IPS DF 6.9 (cell line): ENCODE measurements at regions not wholly inside any gene's neighbourhood (a gene's known extent, or its start where the extent isn't known, plus 50 kb on each side); places are given as distances from the start of the nearest gene placed in this dataset.

Experiments
- DNase-seq: peaks from one replicate; pipeline ENCODE4 v3.0.0-alpha.2; 2013; ENCODE audit warnings: low read depth, low spot score
- H3K27ac ChIP-seq: one replicate; pipeline ENCODE4 v1.5.1; 2013; ENCODE audit warnings: low read length, control low read depth
- H3K27me3 ChIP-seq: 2 replicates; pipeline ENCODE4 v1.6.1; 2013; ENCODE audit warnings: mild to moderate bottlenecking, low read length; ENCODE audit not compliant: control insufficient read depth, insufficient read depth
- H3K36me3 ChIP-seq: 2 replicates; pipeline ENCODE4 v1.6.1; 2013; ENCODE audit warnings: low read length; ENCODE audit not compliant: control insufficient read depth, insufficient read depth
- H3K4me1 ChIP-seq: 2 replicates; pipeline ENCODE4 v1.6.1; 2013; ENCODE audit warnings: low read length; ENCODE audit not compliant: control insufficient read depth, insufficient read depth
- H3K4me3 ChIP-seq: 2 replicates; pipeline ENCODE4 v1.5.1; 2013; ENCODE audit warnings: mild to moderate bottlenecking, low read length
- H3K9me3 ChIP-seq: 2 replicates; pipeline ENCODE4 v1.6.1; 2013; ENCODE audit warnings: low read length, inconsistent platforms; ENCODE audit not compliant: control insufficient read depth, insufficient read depth
- WGBS: extraction: QIAGEN DNeasy Blood & Tissue Kit; methylation state at CpG from one replicate; pipeline ENCODE4 v1.1.7; 2013; ENCODE audit warnings: mixed read lengths, missing lambda C conversion rate; ENCODE audit not compliant: insufficient read length, insufficient coverage; 5-methylcytosine and 5-hydroxymethylcytosine counted together

GRCh38 chr21:28719723-28720122, 273.0 kb downstream of the LTN1 start:
- Histone ChIP-seq H3K27me3 (no peaks in the 10 kb centered on the region), H3K4me1 (no peaks in the 10 kb centered on the region), H3K4me3 (no peak overlapping the region), H3K36me3 (no peaks in the 10 kb centered on the region), H3K9me3 (no peaks in the 10 kb centered on the region), H3K27ac (no peak overlapping the region)
- DNase-seq = no peak
- no CpG with 5 or more reads among the region's 3 CpGs for WGBS

DNA sequence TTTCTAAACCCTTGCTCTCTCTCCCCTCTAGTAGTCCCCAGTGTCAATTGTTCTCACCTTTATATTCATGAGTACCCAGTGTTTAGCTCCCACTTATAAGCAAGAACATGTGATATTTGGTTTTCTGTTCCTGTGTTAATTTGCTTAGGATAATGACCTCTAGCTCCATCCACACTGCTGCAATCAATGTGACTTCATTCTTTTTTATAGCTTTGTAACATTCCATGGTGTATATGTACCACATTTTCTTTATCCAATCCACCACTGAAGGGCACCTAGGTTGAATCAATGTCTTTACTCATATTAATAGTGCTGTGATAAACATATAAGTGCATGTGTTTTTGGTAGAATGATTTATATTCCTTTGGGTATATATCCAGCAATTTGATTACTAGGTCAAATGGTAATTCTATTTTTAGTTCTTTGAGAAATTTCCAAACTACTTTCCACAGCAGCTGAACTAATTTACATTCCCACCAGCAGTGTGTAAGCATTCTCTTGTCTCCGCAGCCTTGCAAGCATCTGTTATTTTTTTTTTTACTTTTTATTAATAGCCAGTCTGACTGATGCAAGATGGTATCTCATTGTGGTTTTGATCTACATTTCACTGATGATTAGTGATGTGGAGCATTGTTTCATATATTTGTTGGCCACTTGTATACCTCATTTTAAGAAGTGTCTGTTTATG, 277.8 kb downstream of the LTN1 start:
- H3K4me1 ChIP-seq = no peaks in the 10 kb centered on the region
- H3K4me3 ChIP-seq = no peak overlapping the region
- no CpG with 5 or more reads among the region's 1 CpG for WGBS
- H3K27ac ChIP-seq = no peak overlapping the region
- no peak for DNase-seq
- no peaks in the 10 kb centered on the region for H3K36me3 ChIP-seq
- no peaks in the 10 kb centered on the region for H3K27me3 ChIP-seq
- H3K9me3 ChIP-seq = no peaks in the 10 kb centered on the region

DNA sequence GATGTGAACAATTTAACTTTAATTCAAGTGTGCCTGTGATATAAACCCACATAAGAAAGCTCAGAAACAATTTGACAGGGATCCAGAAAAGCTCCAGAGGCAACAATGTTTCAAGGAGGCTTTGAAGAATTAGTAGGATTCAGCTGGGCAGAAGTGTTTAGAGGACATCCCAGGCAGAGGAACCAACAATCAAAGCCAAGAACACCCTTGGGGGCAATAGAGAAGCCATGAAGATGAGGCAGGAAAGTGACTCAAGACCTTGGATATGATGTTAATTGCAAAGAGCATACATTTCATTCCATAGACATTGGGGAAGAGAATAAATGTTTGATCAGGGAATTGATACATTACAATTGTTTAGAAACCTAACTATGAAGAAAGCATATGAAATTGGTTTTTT, 280.3 kb downstream of the LTN1 start:
- H3K36me3 ChIP-seq = no peaks in the 10 kb centered on the region

GRCh38 chr21:28705616-28706015, 287.1 kb downstream of the LTN1 start:
- no peaks in the 10 kb centered on the region for H3K4me1 ChIP-seq
- H3K27me3 ChIP-seq = no peaks in the 10 kb centered on the region
- no peaks in the 10 kb centered on the region for H3K9me3 ChIP-seq
- H3K27ac ChIP-seq = no peak overlapping the region
- H3K36me3 ChIP-seq = no peaks in the 10 kb centered on the region
- WGBS = no CpG with 5 or more reads among the region's 4 CpGs
- no peak for DNase-seq
- H3K4me3 ChIP-seq = no peak overlapping the region

More for the DNA sequence above, 280.3 kb downstream of the LTN1 start:
- H3K27me3 ChIP-seq = no peaks in the 10 kb centered on the region
- no peak for DNase-seq
- H3K4me1 ChIP-seq = no peaks in the 10 kb centered on the region
- H3K27ac ChIP-seq = no peak overlapping the region
- H3K4me3 ChIP-seq = no peak overlapping the region
- H3K9me3 ChIP-seq = no peaks in the 10 kb centered on the region

GRCh38 chr21:28704746-28705145, 287.9 kb downstream of the LTN1 start:
- no peak overlapping the region for H3K4me3 ChIP-seq
- H3K27me3 ChIP-seq = no peaks in the 10 kb centered on the region
- no peaks in the 10 kb centered on the region for H3K36me3 ChIP-seq
- H3K9me3 ChIP-seq = no peaks in the 10 kb centered on the region
- H3K27ac ChIP-seq = no peak overlapping the region
- WGBS = no CpG with 5 or more reads among the region's 5 CpGs
- DNase-seq = no peak
- H3K4me1 ChIP-seq = no peaks in the 10 kb centered on the region

DNA sequence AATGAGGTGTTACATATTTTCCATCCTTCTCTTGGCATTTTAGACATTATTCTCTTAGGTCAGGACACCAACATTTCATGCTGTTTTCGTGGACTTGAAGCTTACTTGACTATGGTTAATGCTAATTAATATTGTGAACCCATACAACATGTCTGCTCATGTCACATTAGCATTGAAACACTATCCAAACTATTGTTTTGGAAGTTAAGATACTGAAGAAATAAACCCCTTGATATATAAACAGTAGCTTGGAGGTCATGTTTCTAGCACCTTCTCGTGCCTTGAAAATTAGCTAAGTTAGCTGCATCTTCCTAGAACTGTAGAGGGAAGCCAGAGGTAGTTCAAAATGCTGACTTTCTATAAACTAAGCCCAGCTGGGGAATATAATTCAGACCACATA, 288.8 kb downstream of the LTN1 start:
- no peaks in the 10 kb centered on the region for H3K27me3 ChIP-seq
- H3K9me3 ChIP-seq = no peaks in the 10 kb centered on the region
- H3K4me1 ChIP-seq = no peaks in the 10 kb centered on the region
- H3K4me3 ChIP-seq = no peak overlapping the region
- no peak for DNase-seq
- H3K27ac ChIP-seq = no peak overlapping the region
- no CpG with 5 or more reads among the region's 2 CpGs for WGBS
- H3K36me3 ChIP-seq = no peaks in the 10 kb centered on the region

- Histone ChIP-seq H3K4me1 (no peaks in the 10 kb centered on the region), H3K4me3 (no peak overlapping the region), H3K9me3 (no peaks in the 10 kb centered on the region), H3K27me3 (no peaks in the 10 kb centered on the region), H3K36me3 (no peaks in the 10 kb centered on the region), H3K27ac (no peak overlapping the region)
- 100% methylated on average over 1 of the region's 3 CpGs for WGBS
- DNase-seq = no peak
Measured at GRCh38 chr21:28699596-28700259, 292.9 kb downstream of the LTN1 start.

- no peak overlapping the region for H3K4me3 ChIP-seq
- H3K9me3 ChIP-seq = no peaks in the 10 kb centered on the region
- no peak for DNase-seq
- H3K27ac ChIP-seq = no peak overlapping the region
- no peaks in the 10 kb centered on the region for H3K27me3 ChIP-seq
- no peaks in the 10 kb centered on the region for H3K36me3 ChIP-seq
- no CpG with 5 or more reads among the region's 1 CpG for WGBS
- H3K4me1 ChIP-seq = no peaks in the 10 kb centered on the region
Measured at GRCh38 chr21:28699186-28699585, 293.5 kb downstream of the LTN1 start.

DNA sequence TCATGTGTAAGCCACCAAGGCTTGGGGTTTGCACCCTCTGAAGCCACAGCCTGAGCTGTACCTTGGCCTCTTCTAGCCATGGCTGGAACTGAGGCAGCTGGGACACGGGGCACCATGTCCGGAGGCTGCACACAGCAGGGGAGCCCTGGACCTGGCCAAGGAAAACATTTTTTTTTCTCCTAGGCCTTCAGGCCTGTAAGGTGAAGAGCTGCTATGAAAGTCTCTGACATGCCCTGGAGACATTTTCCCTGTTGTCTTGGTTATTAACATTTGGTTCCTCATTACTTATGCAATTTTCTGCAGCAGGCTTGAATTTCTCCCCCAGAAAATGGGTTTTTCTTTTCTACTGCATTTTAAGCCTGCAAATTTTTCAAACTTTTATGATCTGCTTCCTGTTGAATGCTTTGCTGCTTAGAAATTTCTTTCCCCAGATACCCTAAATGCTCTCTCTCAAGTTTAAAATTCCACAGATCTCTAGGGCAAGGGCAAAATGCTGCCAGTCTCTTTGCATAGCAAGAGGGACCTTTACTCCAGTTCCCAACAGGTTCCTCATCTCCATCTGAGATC, 295.8 kb downstream of the LTN1 start:
- Histone ChIP-seq H3K4me3 (no peak overlapping the region), H3K27ac (no peak overlapping the region), H3K9me3 (no peaks in the 10 kb centered on the region), H3K4me1 (no peaks in the 10 kb centered on the region), H3K27me3 (no peaks in the 10 kb centered on the region), H3K36me3 (no peaks in the 10 kb centered on the region)
- WGBS = no CpG with 5 or more reads among the region's 2 CpGs
- no peak for DNase-seq

GRCh38 chr21:28693476-28693875, 299.2 kb downstream of the LTN1 start:
- no peaks in the 10 kb centered on the region for H3K4me1 ChIP-seq
- H3K27me3 ChIP-seq = no peaks in the 10 kb centered on the region
- H3K4me3 ChIP-seq = no peak overlapping the region
- H3K9me3 ChIP-seq = no peaks in the 10 kb centered on the region
- H3K36me3 ChIP-seq = no peaks in the 10 kb centered on the region
- no peak overlapping the region for H3K27ac ChIP-seq
- WGBS = no CpG with 5 or more reads among the region's 2 CpGs
- no peak for DNase-seq

DNA sequence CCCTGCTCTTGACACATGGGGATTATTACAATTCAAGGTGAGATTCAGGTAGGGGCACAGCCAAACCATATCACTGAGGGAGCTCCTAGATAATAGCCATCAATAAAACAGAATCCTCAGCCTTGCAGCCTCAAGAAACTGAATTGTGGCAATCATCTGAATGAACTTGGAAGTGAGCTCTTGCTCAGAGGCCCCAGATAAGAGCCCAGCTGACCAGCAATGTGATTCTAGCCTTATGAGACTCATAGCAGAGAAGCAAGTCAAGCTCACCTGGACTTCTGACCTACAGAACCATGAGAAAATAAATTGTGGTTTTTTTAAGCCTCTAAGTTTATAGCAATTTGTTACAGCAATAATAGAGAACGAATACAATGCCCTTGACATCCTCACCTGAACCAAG, 302.5 kb downstream of the LTN1 start:
- WGBS = no CpG with 5 or more reads among the region's 1 CpG

More for the DNA sequence above, 302.5 kb downstream of the LTN1 start:
- H3K4me1 ChIP-seq = no peaks in the 10 kb centered on the region
- H3K36me3 ChIP-seq = no peaks in the 10 kb centered on the region
- H3K4me3 ChIP-seq = no peak overlapping the region
- H3K27ac ChIP-seq = no peak overlapping the region
- H3K27me3 ChIP-seq = no peaks in the 10 kb centered on the region
- DNase-seq = no peak
- no peaks in the 10 kb centered on the region for H3K9me3 ChIP-seq
